ENCODE measurements at regions not wholly inside any gene's neighbourhood (a gene's known extent, or its start where the extent isn't known, plus 50 kb on each side); places are given as distances from the start of the nearest gene placed in this dataset.

DNA sequence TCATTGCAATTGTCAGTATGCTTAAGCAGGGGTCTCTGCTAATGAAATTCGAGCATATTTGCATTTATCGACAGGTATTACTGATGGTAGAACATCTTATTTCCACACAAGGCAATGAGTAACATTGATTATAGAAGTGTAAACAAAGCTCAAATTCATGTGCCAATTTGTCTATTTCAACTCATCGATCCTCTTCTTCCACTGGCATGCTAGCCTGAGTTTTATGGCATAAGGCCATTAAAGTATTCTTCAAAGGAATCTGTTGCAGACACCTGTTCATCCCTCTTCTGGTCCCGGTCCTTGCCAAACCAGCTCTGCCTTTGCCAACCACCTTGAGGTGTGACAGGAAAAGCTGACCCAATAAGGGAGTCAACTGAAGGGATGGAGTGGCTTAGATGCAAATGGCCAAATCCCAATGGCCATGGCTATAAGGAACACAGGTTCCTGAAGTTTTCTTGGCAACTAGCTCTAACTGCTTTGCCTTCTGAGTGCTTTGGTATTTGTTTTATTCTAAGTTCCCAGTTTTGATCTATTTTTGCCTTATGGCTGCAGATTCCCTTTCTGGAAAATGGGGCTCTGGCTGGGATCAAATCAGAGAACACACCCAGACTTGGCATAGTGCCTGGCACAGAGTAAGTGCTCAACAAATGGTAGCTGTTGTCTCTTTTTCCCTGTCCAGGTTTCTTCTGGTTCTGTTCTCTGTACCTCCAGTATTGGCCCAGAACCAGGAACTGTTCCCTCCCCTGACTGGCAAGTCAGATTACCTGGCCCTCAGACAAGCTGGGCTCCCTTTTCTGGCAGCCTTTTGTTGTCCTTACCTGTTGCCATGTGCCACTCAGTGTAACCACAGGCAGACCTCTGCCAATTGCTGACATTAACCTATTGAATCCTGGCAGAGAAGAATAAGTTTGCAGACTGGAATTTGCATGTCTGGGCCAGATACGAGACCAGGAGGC lies 63.1 kb downstream of the RTL9 start:
- TF ChIP-seq POLR2AphosphoS5 (IDR thresholded peaks at IDR 0.05; ENCODE audit: low read depth) (no peak), SPI1 (IDR thresholded peaks at IDR 0.05; ENCODE audit: borderline replicate concordance, low read depth) (no peak), GABPA (IDR thresholded peaks at IDR 0.05; ENCODE audit: low read depth) (no peak)
- TF ChIP-seq, protein P1, sequence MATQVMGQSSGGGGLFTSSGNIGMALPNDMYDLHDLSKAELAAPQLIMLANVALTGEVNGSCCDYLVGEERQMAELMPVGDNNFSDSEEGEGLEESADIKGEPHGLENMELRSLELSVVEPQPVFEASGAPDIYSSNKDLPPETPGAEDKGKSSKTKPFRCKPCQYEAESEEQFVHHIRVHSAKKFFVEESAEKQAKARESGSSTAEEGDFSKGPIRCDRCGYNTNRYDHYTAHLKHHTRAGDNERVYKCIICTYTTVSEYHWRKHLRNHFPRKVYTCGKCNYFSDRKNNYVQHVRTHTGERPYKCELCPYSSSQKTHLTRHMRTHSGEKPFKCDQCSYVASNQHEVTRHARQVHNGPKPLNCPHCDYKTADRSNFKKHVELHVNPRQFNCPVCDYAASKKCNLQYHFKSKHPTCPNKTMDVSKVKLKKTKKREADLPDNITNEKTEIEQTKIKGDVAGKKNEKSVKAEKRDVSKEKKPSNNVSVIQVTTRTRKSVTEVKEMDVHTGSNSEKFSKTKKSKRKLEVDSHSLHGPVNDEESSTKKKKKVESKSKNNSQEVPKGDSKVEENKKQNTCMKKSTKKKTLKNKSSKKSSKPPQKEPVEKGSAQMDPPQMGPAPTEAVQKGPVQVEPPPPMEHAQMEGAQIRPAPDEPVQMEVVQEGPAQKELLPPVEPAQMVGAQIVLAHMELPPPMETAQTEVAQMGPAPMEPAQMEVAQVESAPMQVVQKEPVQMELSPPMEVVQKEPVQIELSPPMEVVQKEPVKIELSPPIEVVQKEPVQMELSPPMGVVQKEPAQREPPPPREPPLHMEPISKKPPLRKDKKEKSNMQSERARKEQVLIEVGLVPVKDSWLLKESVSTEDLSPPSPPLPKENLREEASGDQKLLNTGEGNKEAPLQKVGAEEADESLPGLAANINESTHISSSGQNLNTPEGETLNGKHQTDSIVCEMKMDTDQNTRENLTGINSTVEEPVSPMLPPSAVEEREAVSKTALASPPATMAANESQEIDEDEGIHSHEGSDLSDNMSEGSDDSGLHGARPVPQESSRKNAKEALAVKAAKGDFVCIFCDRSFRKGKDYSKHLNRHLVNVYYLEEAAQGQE (IDR thresholded peaks at IDR 0.05; ENCODE audit: insufficient replicate concordance, low read depth): no peak
- TF ChIP-seq, protein P2, sequence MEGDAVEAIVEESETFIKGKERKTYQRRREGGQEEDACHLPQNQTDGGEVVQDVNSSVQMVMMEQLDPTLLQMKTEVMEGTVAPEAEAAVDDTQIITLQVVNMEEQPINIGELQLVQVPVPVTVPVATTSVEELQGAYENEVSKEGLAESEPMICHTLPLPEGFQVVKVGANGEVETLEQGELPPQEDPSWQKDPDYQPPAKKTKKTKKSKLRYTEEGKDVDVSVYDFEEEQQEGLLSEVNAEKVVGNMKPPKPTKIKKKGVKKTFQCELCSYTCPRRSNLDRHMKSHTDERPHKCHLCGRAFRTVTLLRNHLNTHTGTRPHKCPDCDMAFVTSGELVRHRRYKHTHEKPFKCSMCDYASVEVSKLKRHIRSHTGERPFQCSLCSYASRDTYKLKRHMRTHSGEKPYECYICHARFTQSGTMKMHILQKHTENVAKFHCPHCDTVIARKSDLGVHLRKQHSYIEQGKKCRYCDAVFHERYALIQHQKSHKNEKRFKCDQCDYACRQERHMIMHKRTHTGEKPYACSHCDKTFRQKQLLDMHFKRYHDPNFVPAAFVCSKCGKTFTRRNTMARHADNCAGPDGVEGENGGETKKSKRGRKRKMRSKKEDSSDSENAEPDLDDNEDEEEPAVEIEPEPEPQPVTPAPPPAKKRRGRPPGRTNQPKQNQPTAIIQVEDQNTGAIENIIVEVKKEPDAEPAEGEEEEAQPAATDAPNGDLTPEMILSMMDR (IDR thresholded peaks at IDR 0.05; ENCODE audit: insufficient read depth, low read length): no peak
- no peak overlapping the region for H3K4me3 ChIP-seq (replicated peaks; ENCODE audit: insufficient read depth, low read length)
- no peak overlapping the region for H3K27ac ChIP-seq (replicated peaks)
- DNase-seq (ENCODE audit: low read depth in 1 of 2, low spot score in 1 of 2): no peak
- no peaks in the 10 kb centered on the region for H3K27me3 ChIP-seq (ENCODE audit: insufficient read depth, poor library complexity, severe bottlenecking)

DNA sequence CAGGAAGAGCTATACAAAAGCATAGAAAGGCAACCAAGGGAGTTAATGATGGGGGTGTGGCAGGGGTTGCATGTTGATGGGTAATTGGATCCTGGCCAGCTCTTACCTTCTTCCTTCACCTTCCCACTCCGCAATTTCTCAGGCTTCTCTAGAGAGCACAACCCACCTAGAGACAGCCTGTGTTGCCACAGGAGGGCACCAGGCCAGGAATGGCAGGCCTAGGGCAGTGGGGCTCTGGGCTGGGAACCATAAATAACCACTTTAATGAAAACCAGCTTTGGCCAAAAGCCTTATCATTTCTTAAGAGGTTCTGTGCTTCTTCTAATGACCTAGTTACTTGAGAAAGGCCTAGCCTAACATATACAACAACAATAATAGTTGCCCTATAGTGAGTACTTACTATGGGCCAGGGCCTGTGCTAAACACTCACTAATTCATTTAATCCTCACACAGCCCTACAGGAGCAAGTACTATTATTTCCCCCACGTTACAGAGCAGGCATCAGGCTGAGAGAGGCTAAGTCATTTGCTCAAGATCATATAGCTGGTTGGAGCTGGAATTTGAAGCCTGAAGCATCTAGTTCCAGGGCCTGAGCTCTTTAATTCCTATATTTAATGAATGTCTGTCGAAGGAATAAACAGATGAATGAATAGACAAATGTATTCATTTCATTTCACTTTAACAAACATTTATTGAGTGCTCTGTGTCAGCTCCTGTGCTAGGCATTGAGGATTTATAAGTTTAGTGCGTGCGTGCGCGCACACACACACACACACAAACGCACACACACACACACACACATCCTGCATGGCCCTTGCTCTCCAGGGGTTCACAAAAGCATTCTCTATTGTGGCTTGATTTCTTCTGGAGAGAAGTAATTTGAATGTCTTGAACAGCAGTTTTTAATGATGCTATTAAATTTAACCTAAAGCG lies 66.8 kb downstream of the RTL9 start:
- Histone ChIP-seq H3K27ac (replicated peaks) (no peak overlapping the region), H3K4me3 (replicated peaks; ENCODE audit: insufficient read depth, low read length) (no peak overlapping the region), H3K27me3 (ENCODE audit: insufficient read depth, poor library complexity, severe bottlenecking) (peaks cover under 1% of the 10 kb centered on the region)
- DNase-seq (ENCODE audit: low read depth in 1 of 2, low spot score in 1 of 2): no peak
- TF ChIP-seq POLR2AphosphoS5 (IDR thresholded peaks at IDR 0.05; ENCODE audit: low read depth): no peak
- TF ChIP-seq SPI1 (IDR thresholded peaks at IDR 0.05; ENCODE audit: borderline replicate concordance, low read depth): no peak
- TF ChIP-seq, protein P1 (IDR thresholded peaks at IDR 0.05; ENCODE audit: insufficient replicate concordance, low read depth): no peak
- no peak for TF ChIP-seq GABPA (IDR thresholded peaks at IDR 0.05; ENCODE audit: low read depth)
- TF ChIP-seq, protein P2 (IDR thresholded peaks at IDR 0.05; ENCODE audit: insufficient read depth, low read length): no peak

DNA sequence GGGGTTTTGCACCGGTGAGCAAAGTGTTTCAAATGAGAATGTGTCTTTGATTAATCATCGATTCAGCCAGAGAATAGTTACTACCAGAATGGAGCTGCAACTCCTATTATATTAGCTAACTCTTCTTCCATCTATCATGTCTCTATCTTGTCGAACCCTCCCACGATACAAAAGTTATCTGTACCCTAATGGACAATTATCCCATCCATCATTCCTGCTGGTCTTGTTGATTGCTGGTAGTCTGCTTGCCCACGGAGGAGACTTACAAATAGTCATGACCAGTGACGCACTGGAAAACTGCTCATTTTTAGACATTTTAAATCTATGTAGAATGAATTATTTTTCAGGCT lies 67.5 kb downstream of the RTL9 start:
- H3K27ac ChIP-seq (replicated peaks): no peak overlapping the region
- TF ChIP-seq POLR2AphosphoS5 (IDR thresholded peaks at IDR 0.05; ENCODE audit: low read depth) (no peak), SPI1 (IDR thresholded peaks at IDR 0.05; ENCODE audit: borderline replicate concordance, low read depth) (no peak), GABPA (IDR thresholded peaks at IDR 0.05; ENCODE audit: low read depth) (no peak)
- TF ChIP-seq, protein P1 (IDR thresholded peaks at IDR 0.05; ENCODE audit: insufficient replicate concordance, low read depth): no peak
- TF ChIP-seq, protein P2 (IDR thresholded peaks at IDR 0.05; ENCODE audit: insufficient read depth, low read length): no peak
- DNase-seq (ENCODE audit: low read depth in 1 of 2, low spot score in 1 of 2): no peak
- H3K4me3 ChIP-seq (replicated peaks; ENCODE audit: insufficient read depth, low read length): no peak overlapping the region
- peaks cover 3% of the 10 kb centered on the region for H3K27me3 ChIP-seq (ENCODE audit: insufficient read depth, poor library complexity, severe bottlenecking)
